HG02571 (cell line): ENCODE measurements at regions not wholly inside any gene's neighbourhood (a gene's known extent, or its start where the extent isn't known, plus 50 kb on each side); places are given as distances from the start of the nearest gene placed in this dataset.
"Not testable (repeated sequence)": the region's sequence is repeated elsewhere in the genome, so short reads cannot be mapped to it uniquely, and the experiment has no call there.

Experiments used
- ATAC-seq: cut with Tn5 transposase; IDR thresholded peaks from one replicate; pipeline ENCODE4 v1.9.1; 2021; ENCODE audit warnings: mild to moderate bottlenecking, moderate library complexity; ENCODE audit not compliant: unreplicated experiment

- ATAC-seq: no peak
Measured at GRCh38 chr2:147615726-147616125, 229.1 kb upstream of the ACVR2A start.

DNA sequence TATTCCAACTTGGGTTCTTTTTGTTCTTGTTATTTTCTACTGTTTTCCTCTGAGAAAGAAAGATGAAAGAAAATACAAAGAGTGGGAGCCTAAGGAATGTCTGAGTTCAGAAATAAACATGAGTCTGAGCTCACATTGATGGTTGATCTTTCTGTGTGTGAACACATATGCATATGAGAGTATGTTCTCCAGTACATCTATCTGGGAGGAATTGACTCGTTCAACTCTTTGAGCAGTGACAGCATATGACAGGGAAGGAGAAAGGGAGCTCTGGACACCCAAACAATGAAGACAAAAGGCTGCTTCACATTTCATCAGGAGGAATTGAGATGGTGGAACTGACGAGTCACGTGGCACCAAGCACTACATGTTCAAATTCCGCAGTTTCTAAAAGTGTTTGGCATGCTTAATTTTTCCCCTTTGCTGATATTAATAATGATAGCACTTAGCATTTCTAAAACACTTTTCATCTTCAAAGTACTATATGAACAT lies 229.8 kb upstream of the ACVR2A start:
- ATAC-seq: no peak

GRCh38 chr2:147614471-147614870 lies 230.4 kb upstream of the ACVR2A start:
- no peak for ATAC-seq

GRCh38 chr2:147610496-147611040 lies 234.3 kb upstream of the ACVR2A start:
- ATAC-seq: no peak

DNA sequence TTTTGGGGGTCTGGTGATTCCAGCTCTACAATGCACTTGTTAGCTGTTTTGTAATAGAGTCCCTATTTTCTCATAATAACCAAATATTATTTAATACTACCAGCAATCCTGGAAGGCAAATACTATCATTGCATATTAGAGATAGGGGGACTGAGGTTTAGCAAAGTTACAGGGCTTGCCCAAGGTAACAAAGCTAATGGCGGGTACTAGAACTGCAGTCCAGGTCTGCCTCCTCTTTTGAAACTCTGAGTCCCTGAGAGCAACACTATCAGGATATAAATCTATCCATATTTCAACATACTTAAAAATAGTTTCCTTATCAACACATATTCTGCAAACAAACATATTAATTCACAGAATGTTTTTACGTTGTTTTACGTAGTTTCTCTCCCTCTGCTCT lies 235.5 kb upstream of the ACVR2A start:
- no peak for ATAC-seq

- no peak for ATAC-seq
Measured at GRCh38 chr2:147607379-147607778, 237.4 kb upstream of the ACVR2A start.

GRCh38 chr2:147603876-147604275 lies 241.0 kb upstream of the ACVR2A start:
- ATAC-seq: no peak

DNA sequence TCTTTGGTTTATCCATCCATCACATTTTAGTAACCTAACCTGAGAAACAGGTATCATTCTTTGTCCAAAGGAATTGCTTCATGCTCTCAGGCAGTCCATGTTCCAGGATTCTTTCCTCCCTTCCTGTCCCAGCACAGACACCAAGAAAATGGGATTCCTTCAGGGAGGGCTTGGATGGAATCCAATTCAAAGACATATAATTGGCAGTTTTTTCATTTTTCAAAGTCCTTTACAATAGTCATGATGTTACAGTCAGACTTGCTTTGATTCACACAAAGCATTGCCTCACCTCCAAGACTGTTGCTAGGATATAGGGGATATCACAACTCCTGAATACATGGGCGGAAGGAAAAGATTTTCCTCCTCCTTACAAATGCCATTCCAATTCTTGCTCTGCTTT lies 241.4 kb upstream of the ACVR2A start:
- ATAC-seq: no peak

- no peak for ATAC-seq
Measured at GRCh38 chr2:147600646-147601045, 244.2 kb upstream of the ACVR2A start.

GRCh38 chr2:147600223-147600622 lies 244.6 kb upstream of the ACVR2A start:
- ATAC-seq: no peak

- ATAC-seq: no peak
Measured at GRCh38 chr2:147595200-147595599, 249.6 kb upstream of the ACVR2A start.

GRCh38 chr2:147594038-147594437 lies 250.8 kb upstream of the ACVR2A start:
- ATAC-seq: no peak

GRCh38 chr2:147592784-147593183 lies 252.0 kb upstream of the ACVR2A start:
- ATAC-seq: not testable (repeated sequence)

DNA sequence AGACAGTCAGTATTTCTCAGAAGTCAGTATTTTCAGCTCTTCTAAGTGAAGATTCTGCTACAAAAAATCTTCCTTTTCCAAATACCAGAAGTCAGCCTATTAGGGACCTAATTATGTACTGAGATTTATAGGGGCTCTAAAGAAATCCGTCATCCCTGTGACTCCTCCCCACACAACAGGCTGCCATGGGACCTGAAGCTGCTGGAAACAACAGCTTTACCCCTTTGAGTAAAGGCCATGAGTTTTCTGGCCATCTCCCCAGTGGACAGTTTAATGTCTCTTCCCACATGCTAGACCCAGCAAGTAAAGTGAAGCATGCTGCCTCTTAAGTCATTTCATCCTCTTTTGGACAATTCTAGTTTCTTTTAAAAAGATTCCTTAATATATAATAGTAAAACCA lies 255.7 kb upstream of the ACVR2A start:
- ATAC-seq: no peak

DNA sequence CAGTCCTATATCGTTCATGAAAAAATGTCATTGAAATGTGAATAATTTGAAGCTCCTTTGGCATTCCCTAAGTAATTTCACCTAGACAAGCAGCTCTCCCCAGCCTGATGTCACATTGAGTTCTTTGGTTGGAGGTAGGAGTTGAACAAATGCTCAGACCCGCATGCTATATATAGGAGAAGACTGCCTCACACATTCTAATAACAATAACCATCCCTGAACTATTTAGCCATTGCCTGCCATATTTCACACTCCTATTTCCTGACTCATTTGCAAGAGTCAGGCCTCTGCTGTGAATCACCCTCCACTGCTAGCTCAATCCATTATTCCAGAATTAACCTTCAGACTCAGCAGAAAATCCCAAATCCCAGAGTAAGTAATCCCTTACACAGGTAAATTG lies 256.6 kb upstream of the ACVR2A start:
- no peak for ATAC-seq

GRCh38 chr2:147578529-147578928 lies 266.3 kb upstream of the ACVR2A start:
- ATAC-seq: no peak

DNA sequence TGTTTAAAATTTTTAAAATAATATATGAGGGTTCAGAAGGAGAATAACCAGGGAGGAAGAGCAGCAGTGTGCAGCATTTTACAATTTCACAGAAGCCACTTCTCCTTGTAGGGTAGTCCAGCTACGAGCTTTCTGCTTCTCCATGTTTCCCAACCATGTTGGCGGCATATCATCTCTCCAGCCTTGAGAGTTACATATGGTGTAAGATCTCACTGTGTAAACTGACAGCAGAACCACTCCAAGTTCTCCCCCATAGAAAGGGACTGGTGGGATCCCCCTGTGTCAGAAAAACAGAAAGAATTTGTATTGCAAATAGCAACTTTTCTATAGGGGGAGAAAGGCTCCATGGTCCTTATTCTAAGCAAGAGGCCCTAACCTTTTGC lies 266.8 kb upstream of the ACVR2A start:
- ATAC-seq: no peak

DNA sequence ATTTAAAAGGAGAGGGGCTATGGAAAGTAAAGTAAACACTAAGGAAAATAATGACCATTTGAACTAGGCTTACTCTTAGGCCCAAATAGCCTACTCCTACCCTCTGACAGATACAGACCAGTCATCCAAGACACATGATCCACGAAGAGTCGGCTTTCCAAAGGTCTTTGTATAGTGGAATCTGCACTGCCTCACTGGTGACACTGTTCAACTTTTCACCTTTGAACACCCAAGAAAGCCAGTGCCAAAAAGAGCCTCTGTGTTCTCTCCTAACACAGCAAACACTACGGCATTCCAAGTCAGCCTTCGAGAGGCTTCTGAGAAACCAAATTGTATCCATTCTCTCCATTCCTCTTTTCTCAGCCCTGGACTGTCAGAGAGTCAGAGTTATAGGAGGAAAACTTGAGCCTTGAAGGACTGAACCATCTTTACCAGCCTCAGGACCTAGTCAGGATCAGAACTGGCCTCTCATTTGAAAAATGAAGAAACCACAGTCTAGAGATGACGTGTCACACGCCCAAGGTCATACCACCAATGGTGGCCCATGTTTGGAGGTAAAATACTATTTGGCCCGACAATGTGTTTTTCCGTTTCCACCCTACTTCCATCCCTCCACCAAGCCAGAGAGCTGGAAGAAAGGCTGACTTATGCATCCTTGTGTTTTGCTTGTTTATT lies 267.4 kb upstream of the ACVR2A start:
- no peak for ATAC-seq

- ATAC-seq: no peak
Measured at GRCh38 chr2:147575106-147575505, 269.7 kb upstream of the ACVR2A start.

- ATAC-seq: no peak
Measured at GRCh38 chr2:147572622-147573021, 272.2 kb upstream of the ACVR2A start.

- no peak for ATAC-seq
Measured at GRCh38 chr2:147569426-147569825, 275.4 kb upstream of the ACVR2A start.

DNA sequence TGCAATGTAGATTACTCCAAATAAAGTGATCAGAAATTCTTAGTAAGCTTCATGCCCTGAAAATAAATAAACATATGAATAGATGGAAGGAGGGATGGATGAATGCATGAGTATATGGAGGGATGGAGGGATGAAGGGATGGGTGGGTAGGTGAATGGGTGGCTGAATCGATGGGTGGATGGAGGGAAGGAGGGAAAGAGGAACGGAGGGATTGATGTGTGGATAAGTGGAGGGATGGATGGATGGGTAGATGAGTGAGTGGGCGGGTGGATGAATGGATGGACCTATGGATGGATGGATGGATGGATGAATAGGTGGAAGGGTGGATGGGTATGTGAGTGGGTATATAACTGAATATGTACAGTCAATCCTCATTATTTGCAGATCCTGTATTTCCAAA lies 276.7 kb upstream of the ACVR2A start:
- no peak for ATAC-seq

DNA sequence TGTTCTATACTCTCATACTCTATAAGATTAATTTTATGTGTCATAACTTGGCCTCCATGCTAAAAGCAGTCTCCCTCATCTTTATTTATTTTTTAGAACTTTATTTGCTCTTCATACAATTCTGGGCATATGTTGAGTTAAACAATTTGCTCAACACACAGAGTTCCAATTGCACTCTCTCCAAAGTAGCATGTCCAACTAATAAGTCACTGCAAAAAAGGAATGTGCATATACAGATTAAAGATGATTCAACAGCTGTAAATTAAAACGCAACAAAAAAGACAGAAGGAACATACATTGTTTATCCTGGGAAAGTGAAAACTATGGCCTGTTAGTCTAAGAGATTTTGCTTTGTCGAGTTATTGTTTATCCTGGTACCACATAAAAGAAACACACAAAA lies 277.7 kb upstream of the ACVR2A start:
- ATAC-seq: no peak
